SK-N-SH (cell line): ENCODE measurements at regions not wholly inside any gene's neighbourhood (a gene's known extent, or its start where the extent isn't known, plus 50 kb on each side); places are given as distances from the start of the nearest gene placed in this dataset.

ENCODE experiments used
- CTCF ChIA-PET: fragments of 300-600, 350-600 bp; formaldehyde crosslinking; extraction: SDS; loops from one replicate; lab custom pipeline; 2021; lab: Yijun Ruan, JAX
- POLR2A ChIA-PET: fragments of 350-600 bp; sonication (Branson Sonifier 250); formaldehyde crosslinking; extraction: SDS; loops from one replicate; lab custom pipeline; 2020; ENCODE audit warnings: antibody characterized with exemption, inconsistent platforms; lab: Yijun Ruan, JAX
- DNase-seq: peaks from one replicate; pipeline ENCODE4 v3.0.0; 2012
- H2AFZ ChIP-seq: fragments of 200-600 bp; sonication (generic); 2 replicates; pipeline ENCODE4 v1.8.1; 2016; ENCODE audit warnings: antibody characterized with exemption, mild to moderate bottlenecking, low read depth
- H3F3A ChIP-seq: fragments of 200-600 bp; sonication (generic); replicated peaks from 2 replicates; pipeline ENCODE3; 2016; ENCODE audit warnings: antibody characterized with exemption, mild to moderate bottlenecking; ENCODE audit not compliant: insufficient read depth
- H3K27ac ChIP-seq, 2 experiments: fragments of 200-500 bp in 1 of 2; fragments of 200-600 bp in 1 of 2; sonication (Bioruptor generic) in 1 of 2; sonication (generic), shearing (Covaris generic) in 1 of 2; 2 replicates each; pipeline versions ENCODE4 v1.5.1 to v1.6.1; 2014 to 2016; ENCODE audit warnings: low read depth in 2 of 2, inconsistent platforms in 1 of 2, low read length in 1 of 2, mild to moderate bottlenecking in 1 of 2, mixed read lengths in 1 of 2
- H3K27me3 ChIP-seq: fragments of 200-600 bp; sonication (generic), shearing (Covaris generic); 2 replicates; pipeline ENCODE4 v1.6.1; 2016; ENCODE audit warnings: mixed run types; ENCODE audit not compliant: insufficient read depth
- H3K36me3 ChIP-seq, 2 experiments: fragments of 200-500 bp in 1 of 2; fragments of 200-600 bp in 1 of 2; sonication (Bioruptor generic) in 1 of 2; sonication (generic) in 1 of 2; replicated peaks in 1 of 2; 2 replicates each; pipeline versions ENCODE3 to v1.5.1; 2014 to 2016; ENCODE audit warnings: low read length in 1 of 2, mild to moderate bottlenecking in 1 of 2; ENCODE audit not compliant: insufficient read depth in 2 of 2, control insufficient read depth in 1 of 2
- H3K4me1 ChIP-seq, 2 experiments: fragments of 200-500 bp in 1 of 2; fragments of 200-600 bp in 1 of 2; sonication (Bioruptor generic) in 1 of 2; sonication (generic), shearing (Covaris generic) in 1 of 2; 2 replicates each; pipeline versions ENCODE4 v1.5.1 to v1.6.1; 2014 to 2016; ENCODE audit warnings: low read depth in 1 of 2, low read length in 1 of 2, mixed run types in 1 of 2; ENCODE audit not compliant: insufficient read depth in 2 of 2, control insufficient read depth in 1 of 2
- H3K4me2 ChIP-seq: fragments of 200-600 bp; sonication (generic), shearing (Covaris generic); 2 replicates; pipeline ENCODE4 v1.6.1; 2017; ENCODE audit warnings: mixed run types
- H3K4me3 ChIP-seq, 2 experiments: fragments of 200-500 bp in 1 of 2; fragments of 200-600 bp in 1 of 2; sonication (Bioruptor generic) in 1 of 2; sonication (generic), shearing (Covaris generic) in 1 of 2; 2 replicates each; pipeline versions ENCODE4 v1.5.1 to v1.8.1; 2014 to 2016; ENCODE audit warnings: low read depth in 2 of 2, inconsistent platforms in 1 of 2, low read length in 1 of 2, mild to moderate bottlenecking in 1 of 2, mixed read lengths in 1 of 2, moderate library complexity in 1 of 2
- H3K79me2 ChIP-seq: fragments of 200-600 bp; sonication (generic); 2 replicates; pipeline ENCODE4 v1.8.1; 2017; ENCODE audit warnings: mild to moderate bottlenecking; ENCODE audit not compliant: insufficient read depth
- H3K9ac ChIP-seq: fragments of 200-600 bp; sonication (generic); 2 replicates; pipeline ENCODE4 v1.6.1; 2017; ENCODE audit warnings: mixed run types
- H3K9me2 ChIP-seq: fragments of 200-600 bp; sonication (generic); 2 replicates; pipeline ENCODE4 v1.6.1; 2017; ENCODE audit warnings: mixed run types
- H3K9me3 ChIP-seq: fragments of 200-600 bp; sonication (generic); 2 replicates; pipeline ENCODE4 v1.6.1; 2017; ENCODE audit warnings: mixed run types, mild to moderate bottlenecking, moderate library complexity
- H4K20me1 ChIP-seq: fragments of 200-600 bp; sonication (generic); 2 replicates; pipeline ENCODE4 v1.6.1; 2017; ENCODE audit warnings: mild to moderate bottlenecking, mixed run types; ENCODE audit not compliant: insufficient read depth
- CHD2 ChIP-seq: fragments of 150-350 bp; IDR thresholded peaks from 2 replicates; pipeline ENCODE4 v1.6.1; 2018; ENCODE audit warnings: low read length; ENCODE audit not compliant: partially characterized antibody
- ELF1 ChIP-seq: IDR thresholded peaks from 2 replicates; pipeline ENCODE4 v1.4.0; 2012
- FOSL2 ChIP-seq: IDR thresholded peaks from 2 replicates; pipeline ENCODE4 v1.4.0; 2012; ENCODE audit warnings: low read depth, mild to moderate bottlenecking, moderate library complexity, borderline replicate concordance
- FOXM1 ChIP-seq: IDR thresholded peaks from 2 replicates; pipeline ENCODE4 v1.4.0; 2012; ENCODE audit warnings: low read depth, mild to moderate bottlenecking
- GABPA ChIP-seq: IDR thresholded peaks from 2 replicates; pipeline ENCODE4 v1.4.0; 2012; ENCODE audit warnings: low read depth, mild to moderate bottlenecking
- GATA2 ChIP-seq: sonication (generic); formaldehyde crosslinking; IDR thresholded peaks from 2 replicates; pipeline ENCODE4 v1.5.0; 2020; ENCODE audit warnings: mild to moderate bottlenecking, missing genetic modification reagents
- MXI1 ChIP-seq: IDR thresholded peaks from 2 replicates; pipeline ENCODE4 v1.6.1; 2012; ENCODE audit warnings: mild to moderate bottlenecking, low read depth, low read length, improper control_type of control experiment
- NRF1 ChIP-seq: IDR thresholded peaks from 2 replicates; pipeline ENCODE4 v1.6.1; 2012; ENCODE audit warnings: low read depth, mild to moderate bottlenecking, low read length
- RFX5 ChIP-seq: IDR thresholded peaks from 2 replicates; pipeline ENCODE4 v1.6.1; 2012; ENCODE audit warnings: mild to moderate bottlenecking, improper control_type of control experiment, low read length
- RXRA ChIP-seq: IDR thresholded peaks from 2 replicates; pipeline ENCODE4 v1.4.0; 2012; ENCODE audit warnings: low read depth, mild to moderate bottlenecking, borderline replicate concordance
- SIN3A ChIP-seq: IDR thresholded peaks from 2 replicates; pipeline ENCODE4 v1.6.1; 2012; ENCODE audit warnings: low read depth, mild to moderate bottlenecking, low read length, moderate library complexity, borderline replicate concordance
- SMC3 ChIP-seq: IDR thresholded peaks from 2 replicates; pipeline ENCODE4 v1.6.1; 2012; ENCODE audit warnings: low read depth, low read length, improper control_type of control experiment
- TCF12 ChIP-seq: IDR thresholded peaks from 2 replicates; pipeline ENCODE4 v1.4.0; 2012
- TEAD4 ChIP-seq: IDR thresholded peaks from 2 replicates; pipeline ENCODE4 v1.4.0; 2012; ENCODE audit warnings: mild to moderate bottlenecking, borderline replicate concordance; ENCODE audit not compliant: insufficient read depth
- YY1 ChIP-seq: IDR thresholded peaks from 2 replicates; pipeline ENCODE4 v1.4.0; 2012; ENCODE audit warnings: low read depth, mild to moderate bottlenecking
- WGBS: methylation state at CpG from one replicate; pipeline ENCODE4 v1.1.6; 2017; ENCODE audit warnings: low lambda C conversion rate; 5-methylcytosine and 5-hydroxymethylcytosine counted together
- TF ChIP-seq, protein P1 (sequence below): IDR thresholded peaks from 2 replicates; pipeline ENCODE4 v1.4.0; 2012; ENCODE audit warnings: low read depth, borderline replicate concordance
- TF ChIP-seq, protein P2 (sequence below): fragments of 150-350 bp; IDR thresholded peaks from 2 replicates; pipeline ENCODE4 v1.6.1; 2016; ENCODE audit warnings: mild to moderate bottlenecking, low read depth, low read length

DNA sequence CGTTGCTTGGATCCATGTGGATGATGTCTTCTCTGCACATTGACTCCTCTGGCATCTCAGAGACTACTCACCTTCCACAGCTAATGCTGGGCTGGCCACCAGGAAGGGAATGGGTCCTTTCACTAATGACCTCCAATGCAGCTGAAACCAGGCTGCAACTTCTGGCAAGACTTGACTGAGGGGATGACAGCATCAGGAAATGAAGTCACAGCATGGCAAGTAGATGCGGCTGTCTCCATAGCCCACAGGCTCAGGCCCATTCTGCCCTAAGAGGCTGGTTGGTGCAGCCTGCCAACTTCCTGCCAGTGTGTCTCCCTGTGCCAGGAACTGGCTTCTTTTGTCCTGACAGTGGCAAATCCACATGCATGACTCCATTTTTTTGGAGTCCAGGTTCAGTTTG lies 467.3 kb downstream of the TSHZ3 start:
- DNase-seq = no peak
- H3K4me1 ChIP-seq = peaks cover 0 to 19% of the 10 kb centered on the region in 2 experiments; a peak in 1 of 4 replicates
- H3K9me3 ChIP-seq = no peaks in the 10 kb centered on the region
- H3K27ac ChIP-seq = no peak overlapping the region
- WGBS = 14% methylated on average over 1 of the region's 2 CpGs
- H3K4me3 ChIP-seq = no peak overlapping the region
- no peaks in the 10 kb centered on the region for H3K36me3 ChIP-seq
- H4K20me1 ChIP-seq = no peaks in the 10 kb centered on the region
- no peak overlapping the region for H3K9ac ChIP-seq
- no peaks in the 10 kb centered on the region for H3K9me2 ChIP-seq
- TF ChIP-seq GATA2 (CRISPR knock-in tag) (no peak), FOSL2 (no peak), RFX5 (no peak)
- POLR2A ChIA-PET = interaction anchor here (0.6 kb wide), 1 partner anchor 148 kb away, joined by 3 read pairs; no protein-coding TSS in a partner anchor
- no peaks in the 10 kb centered on the region for H3K27me3 ChIP-seq
- no peak overlapping the region for H3K4me2 ChIP-seq
- no peaks in the 10 kb centered on the region for H3K79me2 ChIP-seq
- no peaks in the 10 kb centered on the region for H3F3A ChIP-seq
- no peak overlapping the region for H2AFZ ChIP-seq
- CTCF ChIA-PET = interaction anchor here (0.8 kb wide), 1 partner anchor 9 kb away, joined by 3 read pairs; no protein-coding TSS in a partner anchor

DNA sequence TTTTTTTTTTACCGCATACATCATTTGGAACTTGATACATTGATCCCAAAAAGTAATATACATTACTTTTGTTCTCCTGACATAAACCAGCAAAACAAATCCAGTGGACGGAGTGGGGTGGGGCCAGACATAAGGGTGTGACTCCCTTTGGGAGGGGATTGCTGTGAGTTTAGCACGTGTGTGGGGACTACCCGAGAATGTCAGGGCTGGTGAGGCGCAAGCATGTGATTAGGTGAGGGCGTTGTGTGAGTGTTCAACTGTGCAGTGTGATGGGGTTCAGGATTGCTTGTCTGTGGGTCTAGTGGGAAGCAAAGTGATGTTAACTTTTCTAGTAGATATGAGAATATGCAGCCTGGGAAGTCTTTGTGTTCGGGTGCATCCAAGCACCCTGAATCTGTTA lies 468.0 kb downstream of the TSHZ3 start:
- ChIA-PET POLR2A (no interaction called here), CTCF (no interaction called here)
- Histone ChIP-seq H3K9ac (no peak overlapping the region), H4K20me1 (no peaks in the 10 kb centered on the region), H3K4me1 (peaks cover 0 to 18% of the 10 kb centered on the region in 2 experiments; a peak in 1 of 4 replicates), H3K4me3 (no peak overlapping the region), H3K9me2 (no peaks in the 10 kb centered on the region), H3K27me3 (no peaks in the 10 kb centered on the region), H3K4me2 (no peak overlapping the region), H3K9me3 (no peaks in the 10 kb centered on the region), H3F3A (no peaks in the 10 kb centered on the region), H3K36me3 (no peaks in the 10 kb centered on the region), H3K79me2 (no peaks in the 10 kb centered on the region), H2AFZ (no peak overlapping the region), H3K27ac (no peak overlapping the region)
- no peak for DNase-seq
- 41% methylated on average over 7 of the region's 7 CpGs for WGBS
- TF ChIP-seq SIN3A = no peak
- no peak for TF ChIP-seq SMC3
- TF ChIP-seq CHD2 = no peak
- TF ChIP-seq NRF1 = no peak
- TF ChIP-seq TEAD4 = no peak
- TF ChIP-seq, protein P1, sequence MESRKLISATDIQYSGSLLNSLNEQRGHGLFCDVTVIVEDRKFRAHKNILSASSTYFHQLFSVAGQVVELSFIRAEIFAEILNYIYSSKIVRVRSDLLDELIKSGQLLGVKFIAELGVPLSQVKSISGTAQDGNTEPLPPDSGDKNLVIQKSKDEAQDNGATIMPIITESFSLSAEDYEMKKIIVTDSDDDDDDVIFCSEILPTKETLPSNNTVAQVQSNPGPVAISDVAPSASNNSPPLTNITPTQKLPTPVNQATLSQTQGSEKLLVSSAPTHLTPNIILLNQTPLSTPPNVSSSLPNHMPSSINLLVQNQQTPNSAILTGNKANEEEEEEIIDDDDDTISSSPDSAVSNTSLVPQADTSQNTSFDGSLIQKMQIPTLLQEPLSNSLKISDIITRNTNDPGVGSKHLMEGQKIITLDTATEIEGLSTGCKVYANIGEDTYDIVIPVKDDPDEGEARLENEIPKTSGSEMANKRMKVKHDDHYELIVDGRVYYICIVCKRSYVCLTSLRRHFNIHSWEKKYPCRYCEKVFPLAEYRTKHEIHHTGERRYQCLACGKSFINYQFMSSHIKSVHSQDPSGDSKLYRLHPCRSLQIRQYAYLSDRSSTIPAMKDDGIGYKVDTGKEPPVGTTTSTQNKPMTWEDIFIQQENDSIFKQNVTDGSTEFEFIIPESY = no peak
- no peak for TF ChIP-seq YY1

DNA sequence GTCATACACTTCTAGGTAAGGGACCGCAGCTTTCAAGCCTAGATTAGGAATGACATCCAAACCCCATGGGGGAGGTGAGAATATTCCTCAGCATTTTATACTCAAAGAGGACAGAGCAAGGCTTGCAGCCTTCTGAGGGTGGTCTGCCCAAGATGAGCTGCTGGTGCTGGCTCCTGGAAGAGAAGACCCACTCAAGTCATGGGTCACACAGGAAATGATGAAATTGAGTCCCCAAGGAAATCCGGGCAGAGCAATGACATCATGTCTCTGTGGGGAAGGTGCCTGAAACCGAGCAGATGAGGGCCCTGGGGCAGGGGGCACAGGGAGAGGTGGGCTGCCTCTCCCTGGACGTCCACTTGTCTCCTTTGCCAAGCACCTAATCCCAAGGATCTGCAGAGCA lies 468.7 kb downstream of the TSHZ3 start:
- no peak for TF ChIP-seq TCF12
- no peak for TF ChIP-seq ELF1
- no peak for TF ChIP-seq NRF1
- TF ChIP-seq FOSL2 = no peak
- TF ChIP-seq GABPA = no peak
- TF ChIP-seq MXI1 = no peak
- TF ChIP-seq, protein P2, sequence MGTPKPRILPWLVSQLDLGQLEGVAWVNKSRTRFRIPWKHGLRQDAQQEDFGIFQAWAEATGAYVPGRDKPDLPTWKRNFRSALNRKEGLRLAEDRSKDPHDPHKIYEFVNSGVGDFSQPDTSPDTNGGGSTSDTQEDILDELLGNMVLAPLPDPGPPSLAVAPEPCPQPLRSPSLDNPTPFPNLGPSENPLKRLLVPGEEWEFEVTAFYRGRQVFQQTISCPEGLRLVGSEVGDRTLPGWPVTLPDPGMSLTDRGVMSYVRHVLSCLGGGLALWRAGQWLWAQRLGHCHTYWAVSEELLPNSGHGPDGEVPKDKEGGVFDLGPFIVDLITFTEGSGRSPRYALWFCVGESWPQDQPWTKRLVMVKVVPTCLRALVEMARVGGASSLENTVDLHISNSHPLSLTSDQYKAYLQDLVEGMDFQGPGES = no peak
- no peak for TF ChIP-seq RXRA
- no peak for TF ChIP-seq FOXM1
- no peak for TF ChIP-seq TEAD4
- H3K79me2 ChIP-seq = no peaks in the 10 kb centered on the region
- no peak overlapping the region for H3K4me3 ChIP-seq
- no peak overlapping the region for H3K9ac ChIP-seq
- DNase-seq = no peak
- no peaks in the 10 kb centered on the region for H3K9me3 ChIP-seq
- no peaks in the 10 kb centered on the region for H3K27me3 ChIP-seq
- peaks cover 0 to 18% of the 10 kb centered on the region in 2 experiments; a peak in 1 of 4 replicates for H3K4me1 ChIP-seq
- ChIA-PET CTCF (no interaction called here), POLR2A (no interaction called here)
- no peaks in the 10 kb centered on the region for H3K9me2 ChIP-seq
- H4K20me1 ChIP-seq = no peaks in the 10 kb centered on the region
- no peak overlapping the region for H3K27ac ChIP-seq
- H3K36me3 ChIP-seq = no peaks in the 10 kb centered on the region
- no peak overlapping the region for H3K4me2 ChIP-seq
- 21% methylated on average over 4 of the region's 4 CpGs for WGBS
- H3F3A ChIP-seq = no peaks in the 10 kb centered on the region
- H2AFZ ChIP-seq = no peak overlapping the region
